GM19328 (cell line): ENCODE measurements at regions not wholly inside any gene's neighbourhood (a gene's known extent, or its start where the extent isn't known, plus 50 kb on each side); places are given as distances from the start of the nearest gene placed in this dataset.
"Not testable (repeated sequence)": the region's sequence is repeated elsewhere in the genome, so short reads cannot be mapped to it uniquely, and the experiment has no call there.

ENCODE experiments used
- ATAC-seq: cut with Tn5 transposase; IDR thresholded peaks from one replicate; pipeline ENCODE4 v1.9.1; 2021; ENCODE audit warnings: mild to moderate bottlenecking, moderate library complexity; ENCODE audit not compliant: unreplicated experiment

DNA sequence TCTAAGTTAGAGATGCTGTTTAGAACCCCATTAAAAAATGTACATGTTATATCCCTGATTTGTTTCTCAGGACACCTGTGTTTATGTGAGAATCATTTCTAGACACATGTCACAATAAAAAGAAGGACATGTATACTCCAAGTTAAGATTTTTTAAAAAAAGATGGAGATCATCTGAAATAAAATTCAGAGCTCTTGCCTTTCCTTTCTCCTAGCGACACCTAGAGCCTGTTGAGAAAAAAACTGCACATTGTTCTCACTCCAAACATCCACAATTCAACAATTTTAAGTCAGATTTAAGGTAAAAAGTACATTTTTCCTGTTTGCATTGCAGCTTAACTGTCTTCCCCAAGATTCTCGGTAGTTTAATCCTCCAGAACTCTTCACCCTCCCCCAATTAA, 171.8 kb downstream of the ATP6V0E2 start:
- not testable (repeated sequence) for ATAC-seq

DNA sequence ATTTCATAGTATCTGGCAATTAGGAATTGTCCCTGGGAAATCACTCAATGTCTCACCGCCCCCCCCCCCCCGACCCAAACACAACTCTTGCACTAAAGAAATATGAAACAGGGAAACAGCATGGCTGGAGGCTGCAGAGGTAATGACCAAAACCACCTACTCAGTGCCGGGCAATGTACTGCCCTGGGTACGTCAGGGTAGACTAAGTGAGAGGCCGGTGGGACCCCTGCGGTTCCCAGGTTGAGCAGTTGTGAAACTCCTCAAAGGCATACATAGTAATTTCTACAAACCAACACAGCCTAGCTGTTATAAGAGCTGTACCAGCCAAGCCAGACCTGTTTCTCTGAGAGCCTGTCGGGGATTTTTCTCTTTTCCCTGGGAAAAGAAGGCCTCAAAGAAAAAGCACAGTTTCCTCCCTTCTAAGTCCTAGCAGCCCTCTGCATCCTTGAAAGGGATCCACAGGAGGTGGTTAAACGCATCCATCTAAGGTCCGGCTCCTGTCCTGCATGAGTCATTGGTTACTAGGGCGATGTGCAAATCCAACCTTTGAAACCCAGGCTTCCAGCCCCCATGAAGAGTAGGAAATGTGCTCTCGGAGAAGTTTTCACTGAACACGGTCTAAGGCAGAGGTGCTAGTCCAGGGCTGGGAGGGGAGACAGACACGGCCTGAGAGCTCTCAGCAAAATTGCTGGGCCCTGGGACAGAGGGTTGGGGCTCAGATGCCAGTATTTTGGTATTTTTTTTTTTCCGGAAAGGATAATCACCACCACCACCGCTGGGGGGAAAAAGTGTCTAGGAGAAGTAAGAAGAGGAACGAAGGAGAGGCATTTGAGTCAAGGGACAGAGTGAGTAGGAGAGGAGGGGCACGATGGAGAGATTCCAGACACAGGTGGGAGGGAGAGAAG, 172.8 kb downstream of the ATP6V0E2 start:
- not testable (repeated sequence) for ATAC-seq

DNA sequence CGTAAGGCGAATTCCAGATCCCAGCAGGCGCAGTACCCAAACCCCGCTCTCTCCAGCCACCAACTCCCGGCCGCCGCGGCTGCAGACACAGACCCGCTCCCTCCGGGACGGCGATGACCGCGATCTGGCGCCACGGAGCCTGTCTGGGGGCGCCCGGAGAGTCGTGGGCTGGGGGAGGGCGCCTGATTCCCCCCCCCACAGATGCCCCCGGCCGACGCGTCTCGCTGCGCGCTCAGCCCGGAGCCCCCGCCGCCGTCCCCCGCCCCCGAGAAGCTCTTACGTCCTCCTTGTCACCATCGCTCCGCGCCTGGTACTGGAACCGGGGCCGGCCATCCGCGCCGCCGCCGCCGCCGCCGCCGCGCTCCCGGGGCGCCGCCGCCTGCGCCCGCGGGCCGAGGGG, 173.6 kb downstream of the ATP6V0E2 start:
- not testable (repeated sequence) for ATAC-seq

DNA sequence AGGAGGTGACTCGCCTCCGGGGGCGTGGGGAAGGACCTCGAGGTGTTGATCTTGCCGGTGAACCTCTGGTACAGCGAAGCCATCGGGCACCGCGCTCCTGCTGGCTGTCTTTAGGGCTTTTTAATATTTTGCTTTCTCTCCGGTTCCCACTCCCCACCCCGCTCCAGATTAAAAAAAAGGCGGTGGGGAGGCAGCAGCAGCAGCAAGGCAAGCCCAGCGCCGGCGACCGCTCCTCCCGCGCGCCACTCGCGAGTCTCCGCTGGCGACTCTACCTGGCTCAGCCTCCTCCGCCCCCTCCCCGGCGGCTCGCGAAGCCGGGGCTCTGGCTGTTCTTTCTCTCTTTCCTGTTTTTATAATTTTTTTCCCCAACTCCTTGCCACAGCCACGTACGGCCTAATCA, 174.0 kb downstream of the ATP6V0E2 start:
- ATAC-seq = not testable (repeated sequence)

DNA sequence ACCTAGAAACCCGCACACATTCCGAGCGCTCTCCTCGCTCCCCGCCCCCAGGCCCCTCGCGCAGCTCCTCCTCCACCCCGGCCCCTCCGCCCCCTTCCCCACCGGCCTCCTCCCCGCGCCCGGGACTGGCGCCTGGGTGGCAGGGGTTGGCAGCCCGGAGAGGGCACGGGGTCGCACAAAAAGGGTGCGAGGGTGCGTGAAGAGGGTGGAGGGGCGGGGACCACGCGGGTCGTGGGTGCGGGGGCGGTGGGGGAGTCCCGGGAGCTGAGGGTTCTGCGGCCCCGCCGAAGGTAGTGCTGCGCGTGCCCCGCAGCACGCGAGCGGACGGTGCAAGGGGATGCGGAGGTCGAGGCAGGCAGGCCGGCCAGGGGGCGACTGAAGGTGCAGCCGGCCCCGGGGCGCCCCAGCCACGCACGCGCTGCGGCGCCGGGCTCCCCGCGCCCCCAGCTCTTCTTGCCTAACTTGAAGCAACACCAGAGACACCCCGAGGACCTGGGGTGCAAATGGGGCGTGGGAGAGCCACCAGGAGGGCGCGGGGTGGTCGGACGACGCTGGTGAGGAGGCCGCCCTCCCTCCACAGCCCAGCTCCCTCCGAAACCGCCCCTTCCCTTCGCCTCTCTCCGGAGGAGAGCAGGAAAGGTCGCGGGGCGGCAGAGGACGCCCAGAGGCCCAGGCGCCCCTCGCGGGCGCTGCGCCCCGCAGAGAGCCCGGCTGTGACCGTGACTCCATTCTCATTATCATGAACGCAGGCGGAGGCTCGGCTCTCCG, 174.7 kb downstream of the ATP6V0E2 start:
- not testable (repeated sequence) for ATAC-seq

DNA sequence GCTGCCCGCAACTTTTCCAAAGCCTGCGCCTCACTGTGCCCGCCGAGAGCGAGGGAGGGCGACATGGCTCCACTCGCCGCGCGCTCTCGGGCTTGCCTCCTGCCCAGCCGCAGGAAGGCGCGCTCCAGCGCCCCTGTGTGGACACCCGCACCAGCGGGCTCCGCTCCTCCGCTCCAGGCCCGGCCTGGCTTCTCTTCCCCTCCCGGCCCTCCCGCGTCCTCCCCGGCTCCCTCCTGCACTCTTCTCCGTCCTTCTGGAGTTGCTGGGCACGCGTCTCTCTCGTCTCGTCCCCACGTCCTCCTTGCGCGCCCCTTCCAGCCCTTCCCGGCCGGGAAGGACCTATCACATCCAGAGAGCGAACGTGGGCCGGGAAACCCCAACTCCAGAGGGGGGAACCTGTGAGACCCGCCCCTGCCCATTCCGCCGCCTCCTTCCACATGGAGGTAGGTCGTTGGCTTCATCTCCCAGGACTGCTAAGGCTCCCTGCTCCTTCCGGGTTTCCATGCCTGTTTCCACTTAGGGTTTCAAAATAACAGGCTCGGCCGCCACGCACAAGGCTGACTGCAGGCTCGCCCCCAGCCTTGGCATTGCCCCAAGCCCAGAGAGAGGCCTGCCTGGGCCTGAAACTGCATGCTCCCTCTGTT, 175.4 kb downstream of the ATP6V0E2 start:
- ATAC-seq = not testable (repeated sequence)

DNA sequence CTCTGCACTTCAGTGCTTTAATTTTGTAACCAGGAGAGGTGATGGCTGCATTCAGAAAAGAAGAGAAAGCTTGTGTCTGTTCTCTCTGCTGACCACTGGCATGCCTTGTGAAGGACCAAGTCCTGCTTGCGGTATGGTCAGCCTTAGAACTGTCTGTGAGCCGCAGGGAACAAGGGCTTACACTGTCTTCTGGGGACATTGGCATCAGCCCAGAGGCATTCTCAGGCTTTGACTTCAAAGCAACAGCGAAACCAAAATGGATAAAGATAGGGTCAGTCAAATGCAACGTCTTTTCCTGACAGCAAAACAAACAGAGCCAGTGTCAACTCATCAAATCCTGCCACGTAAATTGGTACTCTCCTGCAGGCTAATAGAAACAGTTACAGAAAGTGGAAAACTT, 179.6 kb downstream of the ATP6V0E2 start:
- ATAC-seq = not testable (repeated sequence)

DNA sequence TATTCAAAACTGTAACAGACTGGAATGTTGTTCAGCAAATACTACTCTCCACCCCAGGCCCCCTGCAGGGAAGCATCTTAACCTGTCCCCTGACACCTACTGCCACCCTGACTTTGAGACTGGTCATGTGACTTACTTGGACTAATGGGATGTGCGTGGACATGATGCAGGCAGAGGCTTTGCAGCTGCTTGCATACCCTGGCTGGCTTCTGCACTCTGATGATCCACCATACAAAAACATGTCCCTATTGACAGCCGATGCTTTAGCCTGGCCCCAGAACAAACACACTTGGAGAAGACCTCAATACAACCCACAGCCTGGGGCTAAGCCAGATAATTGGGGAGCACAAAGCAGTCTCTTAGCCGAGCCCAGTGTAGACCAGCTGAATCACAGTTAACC, 180.5 kb downstream of the ATP6V0E2 start:
- not testable (repeated sequence) for ATAC-seq

DNA sequence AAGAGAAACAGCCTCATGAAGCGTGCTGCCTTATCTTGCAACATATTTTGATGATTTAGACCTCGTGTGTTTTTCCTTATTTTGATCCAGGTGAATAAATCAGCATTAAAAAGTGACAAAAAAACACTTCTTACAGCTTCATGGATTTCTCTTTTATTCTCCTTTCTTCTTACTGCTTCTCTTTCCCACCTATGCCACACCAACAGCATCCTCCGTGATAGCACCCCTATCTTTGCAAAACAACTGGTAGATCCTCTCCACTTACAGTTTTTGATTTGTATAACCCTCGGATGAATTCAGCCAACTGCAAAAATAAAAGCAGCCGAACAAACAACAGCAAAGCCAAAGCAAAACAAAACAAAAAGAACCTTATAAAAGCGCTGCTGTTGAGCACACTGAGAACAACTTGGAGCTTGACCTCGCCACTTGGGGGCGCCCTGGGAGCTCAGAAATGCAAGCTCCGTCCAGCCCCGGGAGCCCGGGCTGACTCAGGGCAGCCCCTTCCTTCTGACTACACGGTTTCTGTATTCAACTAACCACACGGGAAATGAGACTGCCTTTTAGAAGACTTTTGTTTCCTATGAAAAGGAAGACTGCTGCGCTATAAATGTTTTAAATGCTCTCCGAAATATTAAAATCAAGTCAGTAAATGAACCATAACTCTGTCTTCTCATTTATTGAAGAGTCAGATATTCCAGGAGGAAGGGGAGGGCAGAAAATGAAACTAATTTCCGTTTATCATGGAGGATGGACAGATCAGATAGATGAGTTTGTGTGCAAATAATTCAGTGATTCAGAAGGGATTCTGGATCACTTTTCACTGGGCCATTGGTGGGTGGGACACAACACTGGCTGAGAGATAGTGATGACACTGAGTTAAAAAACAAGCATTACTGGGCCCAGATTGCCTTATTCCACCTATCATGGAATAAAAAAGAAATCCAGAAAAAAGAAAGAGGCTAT, 186.8 kb downstream of the ATP6V0E2 start:
- ATAC-seq = not testable (repeated sequence)

DNA sequence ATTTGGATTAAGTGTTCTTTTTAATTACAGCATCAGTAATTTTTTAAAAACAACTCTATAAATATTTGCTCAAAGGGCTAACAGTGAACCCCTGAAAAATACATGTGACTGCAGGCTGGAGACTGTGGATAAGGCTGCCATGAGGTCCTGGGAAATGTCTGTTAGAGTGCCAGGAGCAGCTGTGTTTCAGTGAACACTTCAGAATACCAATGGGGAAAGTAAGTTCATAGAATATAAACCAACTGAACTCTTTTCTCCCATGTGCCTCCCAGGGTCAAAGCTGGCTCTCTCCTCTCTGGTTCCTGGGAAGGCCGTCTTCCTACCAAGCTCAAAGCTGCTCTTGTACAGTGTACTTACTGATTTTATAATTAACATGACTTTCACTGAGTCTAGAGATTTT, 189.4 kb downstream of the ATP6V0E2 start:
- ATAC-seq = not testable (repeated sequence)

DNA sequence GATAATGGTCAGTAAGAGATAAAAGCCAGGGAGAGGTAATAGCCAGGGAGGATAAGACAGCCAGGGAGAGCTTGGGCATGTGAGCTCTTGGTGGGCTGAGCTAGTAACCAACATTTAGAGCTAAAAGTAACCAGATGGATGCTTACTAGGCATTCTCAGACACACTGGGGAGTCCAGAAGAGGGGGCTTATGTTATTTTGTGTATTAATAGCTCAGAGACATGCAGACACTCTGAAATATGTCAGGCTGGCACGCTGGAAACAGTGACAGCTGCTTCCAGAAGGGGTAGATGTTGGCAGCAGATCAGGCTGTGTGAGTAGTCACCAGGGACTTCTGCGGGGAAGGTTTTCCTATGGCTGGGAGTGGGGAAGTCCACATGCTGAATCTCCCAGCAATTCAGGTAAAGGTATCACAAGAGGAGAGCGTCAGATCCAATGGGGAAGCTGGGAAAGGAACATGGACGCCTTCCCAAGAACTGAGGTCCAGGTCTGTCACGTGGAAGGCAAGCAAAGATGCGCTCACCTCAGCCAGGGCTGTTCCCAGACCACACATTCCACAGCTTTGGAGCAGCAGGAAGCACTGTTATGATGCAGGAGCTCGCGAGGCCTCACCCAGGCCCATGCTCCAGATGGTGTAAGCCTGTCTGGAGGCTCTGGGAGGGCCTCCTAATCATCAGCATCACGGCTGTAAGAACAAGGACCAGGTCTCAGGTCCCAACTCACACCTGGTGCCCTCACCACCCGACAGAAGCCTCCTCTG, 196.0 kb downstream of the ATP6V0E2 start:
- ATAC-seq = not testable (repeated sequence)

DNA sequence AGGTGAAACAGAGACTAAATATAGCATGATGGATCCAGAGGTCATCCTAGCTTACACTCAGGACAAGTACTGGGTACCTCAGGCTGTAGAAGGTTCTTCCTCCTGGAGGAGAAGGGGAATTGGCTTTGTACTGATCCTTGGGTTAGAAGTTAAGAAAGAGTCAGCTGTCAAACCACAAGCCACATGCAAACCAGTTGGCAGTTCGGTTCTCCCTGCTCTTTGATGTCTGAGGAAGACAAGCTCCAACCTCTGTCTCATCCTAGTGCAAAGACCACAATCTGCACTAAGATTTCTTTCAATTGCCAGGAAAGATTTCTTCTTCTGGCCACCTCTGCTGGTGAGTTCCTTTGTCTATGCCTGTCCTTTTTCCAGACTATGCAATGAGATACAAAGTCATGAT, 203.8 kb downstream of the ATP6V0E2 start:
- not testable (repeated sequence) for ATAC-seq

DNA sequence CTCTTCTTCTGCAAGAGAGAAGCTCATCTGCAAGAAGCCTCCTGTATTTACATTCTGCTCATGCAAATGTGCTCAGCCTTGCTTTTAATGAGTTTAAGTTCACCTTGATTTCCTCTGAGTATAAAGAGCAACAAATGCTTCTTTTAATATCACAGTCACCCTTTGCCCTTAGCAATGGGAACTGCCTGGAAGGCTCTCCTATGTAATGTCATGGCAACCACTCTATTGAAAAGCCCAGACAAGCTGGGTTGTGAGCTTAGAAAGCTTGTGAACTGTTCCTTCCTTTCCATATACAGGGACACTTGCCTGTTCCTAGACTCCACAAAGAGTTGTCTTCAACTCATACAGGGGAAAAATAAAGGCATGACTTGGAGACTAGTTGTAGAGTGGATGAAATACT, 208.1 kb downstream of the ATP6V0E2 start:
- ATAC-seq = not testable (repeated sequence)

DNA sequence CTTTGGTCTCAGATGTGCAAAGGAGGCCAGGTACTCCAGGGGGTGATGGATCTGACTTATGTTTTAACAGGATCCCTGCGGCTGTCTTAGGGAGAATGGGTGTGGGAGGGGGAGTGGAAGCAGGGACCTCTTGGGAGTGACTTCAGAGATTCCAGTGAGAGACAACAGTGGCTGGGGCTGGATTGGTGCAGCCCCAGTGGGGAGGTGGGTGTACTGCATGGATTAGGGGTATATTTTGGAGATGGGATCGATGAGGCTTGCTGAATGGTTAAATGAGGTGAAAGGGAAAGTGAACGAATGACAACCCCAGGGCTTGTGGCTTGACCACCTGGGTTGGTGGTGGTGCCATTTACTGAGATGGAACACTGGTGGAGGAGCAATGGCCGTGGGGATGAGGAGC, 211.0 kb downstream of the ATP6V0E2 start:
- not testable (repeated sequence) for ATAC-seq

DNA sequence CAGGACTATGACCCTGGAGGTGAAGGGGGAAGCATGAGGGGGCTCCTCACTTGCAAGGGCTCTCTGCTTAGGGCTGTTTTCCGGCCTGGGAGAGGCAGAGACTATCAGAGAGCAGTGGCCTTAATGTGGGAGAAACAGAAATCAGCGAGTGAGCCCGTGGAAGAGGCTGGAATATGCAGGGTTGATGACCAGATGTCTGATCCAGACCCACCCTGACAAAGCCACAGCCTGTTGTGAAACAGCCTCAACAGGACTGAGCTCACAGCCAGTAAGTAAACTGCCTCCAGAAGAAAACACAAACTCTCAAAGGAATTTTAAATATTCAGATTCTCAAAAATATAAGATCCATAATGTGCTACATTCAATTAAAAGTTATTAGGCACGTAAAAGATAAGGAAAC, 213.7 kb downstream of the ATP6V0E2 start:
- not testable (repeated sequence) for ATAC-seq

DNA sequence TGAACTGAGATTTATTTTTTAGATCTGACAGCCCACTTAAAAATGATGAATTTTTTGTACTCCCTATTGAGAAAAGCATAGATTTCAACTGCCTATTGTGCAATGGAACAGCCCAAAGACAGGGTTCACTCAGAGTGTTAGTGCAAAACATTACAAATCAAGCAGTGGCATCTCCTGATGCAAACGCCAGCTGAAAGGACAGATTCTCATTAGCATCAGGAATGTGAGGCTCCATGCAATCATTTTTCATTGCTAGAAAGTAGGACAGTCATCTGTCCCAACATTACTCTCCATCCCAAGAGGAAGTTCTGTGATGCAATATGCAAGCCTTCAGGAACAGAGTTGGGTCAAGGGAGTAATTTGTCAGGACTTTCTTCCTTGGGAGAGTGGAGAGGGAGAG, 215.4 kb downstream of the ATP6V0E2 start:
- not testable (repeated sequence) for ATAC-seq

DNA sequence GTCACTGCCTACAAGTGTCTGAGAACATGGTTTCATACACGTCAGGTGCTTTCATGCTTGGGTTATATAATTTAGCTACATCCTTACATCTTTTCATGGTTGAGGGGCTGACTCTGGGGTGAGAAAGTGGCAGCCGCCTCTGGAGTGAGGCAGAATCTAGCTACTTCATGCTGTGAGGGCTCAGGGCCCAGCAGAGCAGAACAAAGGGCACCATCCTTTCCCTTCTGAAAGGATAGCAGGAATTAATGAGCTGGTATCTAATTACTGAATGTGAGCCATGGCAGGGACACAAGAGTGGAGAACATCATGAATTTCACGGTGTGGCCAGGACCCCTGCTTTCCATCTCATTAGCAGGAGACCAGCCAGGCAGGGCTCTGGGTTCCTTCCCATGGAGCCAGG, 217.0 kb downstream of the ATP6V0E2 start:
- not testable (repeated sequence) for ATAC-seq

DNA sequence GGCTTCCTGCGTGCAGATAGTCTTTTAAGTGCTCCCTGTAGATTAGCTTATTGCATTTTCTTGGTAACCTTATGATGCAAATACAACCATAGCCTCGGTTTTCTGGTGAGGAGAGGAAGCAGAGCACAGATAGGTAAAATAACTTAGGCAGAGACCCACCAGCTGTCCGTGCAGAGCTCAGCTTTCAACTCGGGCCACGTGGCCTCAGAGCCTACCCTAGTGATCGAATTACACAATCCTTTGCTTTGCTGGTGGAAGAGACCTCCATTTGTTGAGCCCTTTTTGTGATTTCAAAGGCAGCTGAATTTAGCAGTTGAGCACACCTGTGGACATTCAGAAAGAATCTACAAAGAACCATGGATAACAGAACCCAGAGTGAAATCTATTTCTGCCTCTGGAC, 220.1 kb downstream of the ATP6V0E2 start:
- not testable (repeated sequence) for ATAC-seq

DNA sequence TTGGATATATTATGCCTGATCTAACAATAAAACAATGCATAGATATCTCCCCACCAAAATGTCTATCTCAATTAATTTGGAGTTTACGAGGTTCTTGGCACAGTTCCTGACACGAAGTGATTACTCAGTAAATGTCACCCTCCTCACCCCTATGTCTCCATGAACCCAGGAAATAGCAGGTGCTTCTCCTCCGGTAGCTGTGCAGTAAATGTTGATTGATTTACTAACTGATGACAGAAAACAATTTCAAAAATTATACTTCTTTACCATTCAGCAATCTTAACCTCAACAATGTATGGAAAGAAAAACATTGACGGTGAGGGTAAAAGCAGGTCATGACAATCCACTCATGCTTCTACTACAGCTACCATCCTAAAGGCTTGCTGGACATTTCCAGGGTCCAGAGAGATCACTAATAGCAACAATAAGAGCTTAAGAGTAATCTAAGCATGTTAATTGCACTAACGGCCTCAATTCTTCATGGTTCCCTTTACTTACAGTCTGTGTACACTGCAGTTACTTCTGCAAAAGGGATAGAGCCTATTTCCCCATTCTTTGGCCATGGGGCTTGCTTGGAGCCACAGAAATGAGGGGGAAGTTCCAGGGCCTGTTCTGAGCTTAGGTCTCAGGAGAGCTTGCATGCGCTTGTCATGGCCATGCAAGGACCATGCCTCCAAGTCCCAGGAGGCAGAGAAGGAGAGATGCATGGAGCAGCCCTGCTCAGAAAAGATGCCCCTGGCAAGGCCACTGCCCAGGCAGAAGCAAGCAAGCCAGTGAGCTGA, 222.6 kb downstream of the ATP6V0E2 start:
- not testable (repeated sequence) for ATAC-seq
